ENCODE measurements at regions not wholly inside any gene's neighbourhood (a gene's known extent, or its start where the extent isn't known, plus 50 kb on each side); places are given as distances from the start of the nearest gene placed in this dataset.

- Histone ChIP-seq H3K4me1 (replicated peaks; ENCODE audit: insufficient read depth) (no peaks in the 10 kb centered on the region), H3K79me2 (ENCODE audit: low read depth) (no peaks in the 10 kb centered on the region), H2AFZ (no peak overlapping the region), H3F3A (ENCODE audit: insufficient read depth, low read depth) (no peaks in the 10 kb centered on the region), H3K4me2 (no peak overlapping the region), H3K9me2 (ENCODE audit: insufficient read depth) (no peaks in the 10 kb centered on the region), H3K9me3 (ENCODE audit: insufficient read depth, low read depth) (no peaks in the 10 kb centered on the region), H3K27me3 (ENCODE audit: insufficient read depth, low read depth) (no peaks in the 10 kb centered on the region), H3K27ac (no peak overlapping the region), H3K4me3 (no peak overlapping the region), H3K36me3 (ENCODE audit: low read depth) (no peaks in the 10 kb centered on the region), H4K20me1 (ENCODE audit: insufficient read depth) (no peaks in the 10 kb centered on the region)
- CTCF ChIA-PET, result no interaction called here
- DNase-seq, result no peak
- TF ChIP-seq EZH2 (IDR thresholded peaks at IDR 0.05; ENCODE audit: low read depth), result no peak
- TF ChIP-seq, protein P1, sequence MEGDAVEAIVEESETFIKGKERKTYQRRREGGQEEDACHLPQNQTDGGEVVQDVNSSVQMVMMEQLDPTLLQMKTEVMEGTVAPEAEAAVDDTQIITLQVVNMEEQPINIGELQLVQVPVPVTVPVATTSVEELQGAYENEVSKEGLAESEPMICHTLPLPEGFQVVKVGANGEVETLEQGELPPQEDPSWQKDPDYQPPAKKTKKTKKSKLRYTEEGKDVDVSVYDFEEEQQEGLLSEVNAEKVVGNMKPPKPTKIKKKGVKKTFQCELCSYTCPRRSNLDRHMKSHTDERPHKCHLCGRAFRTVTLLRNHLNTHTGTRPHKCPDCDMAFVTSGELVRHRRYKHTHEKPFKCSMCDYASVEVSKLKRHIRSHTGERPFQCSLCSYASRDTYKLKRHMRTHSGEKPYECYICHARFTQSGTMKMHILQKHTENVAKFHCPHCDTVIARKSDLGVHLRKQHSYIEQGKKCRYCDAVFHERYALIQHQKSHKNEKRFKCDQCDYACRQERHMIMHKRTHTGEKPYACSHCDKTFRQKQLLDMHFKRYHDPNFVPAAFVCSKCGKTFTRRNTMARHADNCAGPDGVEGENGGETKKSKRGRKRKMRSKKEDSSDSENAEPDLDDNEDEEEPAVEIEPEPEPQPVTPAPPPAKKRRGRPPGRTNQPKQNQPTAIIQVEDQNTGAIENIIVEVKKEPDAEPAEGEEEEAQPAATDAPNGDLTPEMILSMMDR (conservative IDR thresholded peaks at IDR 0.05), result no peak
- POLR2A ChIA-PET (ENCODE audit: unreplicated experiment), result no interaction called here
- intact Hi-C loops (cut with micrococcal nuclease; ENCODE audit: unreplicated experiment), result no loop called here
- no TSS peak for BruUV-seq (replicated peaks)
Measured at GRCh38 chr3:18593231-18593630, 168.1 kb upstream of the SATB1 start.

GRCh38 chr3:18591120-18591519 lies 166.0 kb upstream of the SATB1 start:
- ChIA-PET CTCF (no interaction called here), POLR2A (ENCODE audit: unreplicated experiment) (no interaction called here)
- no peak for TF ChIP-seq EZH2 (IDR thresholded peaks at IDR 0.05; ENCODE audit: low read depth)
- TF ChIP-seq, protein P1 (conservative IDR thresholded peaks at IDR 0.05), result no peak
- no peak overlapping the region for H3K4me2 ChIP-seq
- H3F3A ChIP-seq (ENCODE audit: insufficient read depth, low read depth), result no peaks in the 10 kb centered on the region
- BruUV-seq (replicated peaks), result no TSS peak
- no peaks in the 10 kb centered on the region for H3K36me3 ChIP-seq (ENCODE audit: low read depth)
- H4K20me1 ChIP-seq (ENCODE audit: insufficient read depth), result no peaks in the 10 kb centered on the region
- no peaks in the 10 kb centered on the region for H3K4me1 ChIP-seq (replicated peaks; ENCODE audit: insufficient read depth)
- intact Hi-C loops (cut with micrococcal nuclease; ENCODE audit: unreplicated experiment), result no loop called here
- H3K4me3 ChIP-seq, result no peak overlapping the region
- no peak overlapping the region for H3K27ac ChIP-seq
- H3K9me3 ChIP-seq (ENCODE audit: insufficient read depth, low read depth), result no peaks in the 10 kb centered on the region
- H3K79me2 ChIP-seq (ENCODE audit: low read depth), result no peaks in the 10 kb centered on the region
- no peak overlapping the region for H2AFZ ChIP-seq
- no peaks in the 10 kb centered on the region for H3K27me3 ChIP-seq (ENCODE audit: insufficient read depth, low read depth)
- H3K9me2 ChIP-seq (ENCODE audit: insufficient read depth), result no peaks in the 10 kb centered on the region
- no peak for DNase-seq

DNA sequence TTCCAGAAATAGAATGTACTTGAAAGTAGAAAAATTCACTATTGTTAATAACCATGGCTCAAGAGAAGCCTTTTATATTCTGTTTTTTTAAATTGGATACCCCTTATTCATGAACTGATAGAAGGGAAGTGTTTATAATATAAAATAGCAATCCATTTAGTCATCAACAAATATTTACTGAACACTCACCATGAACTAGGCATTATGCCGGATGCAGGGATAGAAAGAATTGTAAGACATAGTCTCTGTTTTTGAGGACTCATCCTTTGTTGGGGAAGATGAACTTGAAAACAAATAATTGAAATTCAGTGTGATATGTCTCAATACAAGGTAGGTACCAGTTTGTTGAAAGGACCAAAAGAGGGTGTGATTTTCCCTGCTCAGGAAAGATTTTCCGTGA lies 160.9 kb upstream of the SATB1 start:
- Histone ChIP-seq H4K20me1 (ENCODE audit: insufficient read depth) (no peaks in the 10 kb centered on the region), H3K4me2 (no peak overlapping the region), H3K4me1 (replicated peaks; ENCODE audit: insufficient read depth) (no peaks in the 10 kb centered on the region), H3K27ac (no peak overlapping the region), H3K9me2 (ENCODE audit: insufficient read depth) (no peaks in the 10 kb centered on the region), H3K79me2 (ENCODE audit: low read depth) (no peaks in the 10 kb centered on the region), H3F3A (ENCODE audit: insufficient read depth, low read depth) (no peaks in the 10 kb centered on the region), H3K27me3 (ENCODE audit: insufficient read depth, low read depth) (no peaks in the 10 kb centered on the region), H3K36me3 (ENCODE audit: low read depth) (no peaks in the 10 kb centered on the region), H3K4me3 (no peak overlapping the region), H2AFZ (no peak overlapping the region), H3K9me3 (ENCODE audit: insufficient read depth, low read depth) (peaks cover 6% of the 10 kb centered on the region; the same call in 1 of the 2 replicates)
- ChIA-PET CTCF (no interaction called here), POLR2A (ENCODE audit: unreplicated experiment) (no interaction called here)
- BruUV-seq (replicated peaks), result no TSS peak
- DNase-seq, result no peak
- intact Hi-C loops (cut with micrococcal nuclease; ENCODE audit: unreplicated experiment), result no loop called here
- TF ChIP-seq, protein P1 (conservative IDR thresholded peaks at IDR 0.05), result no peak
- TF ChIP-seq EZH2 (IDR thresholded peaks at IDR 0.05; ENCODE audit: low read depth), result no peak
